ENCODE measurements at regions not wholly inside any gene's neighbourhood (a gene's known extent, or its start where the extent isn't known, plus 50 kb on each side); places are given as distances from the start of the nearest gene placed in this dataset.

GRCh38 chr2:220847589-220847988 lies 724.5 kb downstream of the EPHA4 start:
- Histone ChIP-seq H3T11ph (ENCODE audit: low read length) (no peak overlapping the region), H2BK20ac (ENCODE audit: low read depth, low read length, poor library complexity, severe bottlenecking) (no peak overlapping the region), H3K79me1 (ENCODE audit: insufficient read depth, low read depth, low read length, poor library complexity, severe bottlenecking) (no peaks in the 10 kb centered on the region), H3K23me2 (ENCODE audit: insufficient read length, low read depth, low read length, poor library complexity, severe bottlenecking) (no peaks in the 10 kb centered on the region), H3K4me2 (ENCODE audit: insufficient read depth, insufficient read length, low read length) (no peak overlapping the region), H3K4ac (ENCODE audit: low read depth, low read length) (no peak overlapping the region), H2BK5ac (ENCODE audit: insufficient read length, low read length) (no peak overlapping the region), H3K9me3 (ENCODE audit: control insufficient read depth, low read depth, low read length) (no peaks in the 10 kb centered on the region), H4K5ac (ENCODE audit: insufficient read length, low read depth, low read length) (no peak overlapping the region), H3K9ac (ENCODE audit: extremely low read depth, insufficient read length, low read length) (no peak overlapping the region), H3K27ac (ENCODE audit: insufficient read length, low read depth, low read length) (no peak overlapping the region), H4K8ac (replicated peaks; ENCODE audit: insufficient read length, low read depth, low read length) (no peak overlapping the region), H2BK15ac (ENCODE audit: low read depth, low read length) (no peak overlapping the region), H3K14ac (ENCODE audit: insufficient read depth, low read length) (no peak overlapping the region), H3K18ac (ENCODE audit: insufficient read length, low read depth, low read length) (no peak overlapping the region), H2BK120ac (ENCODE audit: low read depth, low read length, poor library complexity, severe bottlenecking) (no peak overlapping the region), H2AK5ac (ENCODE audit: insufficient read length, low read length) (no peak overlapping the region), H2AFZ (ENCODE audit: low read length) (no peak overlapping the region), H4K20me1 (ENCODE audit: control insufficient read depth, insufficient read depth, insufficient read length) (no peaks in the 10 kb centered on the region), H2BK12ac (ENCODE audit: insufficient read length, low read depth, low read length) (no peak overlapping the region), H3K56ac (ENCODE audit: insufficient read length, low read depth, low read length) (no peak overlapping the region), H3K23ac (ENCODE audit: insufficient read length, low read depth, low read length) (no peak overlapping the region), H4K91ac (ENCODE audit: insufficient read length, low read depth, low read length) (no peak overlapping the region), H3K27me3 (ENCODE audit: insufficient read depth, low read length) (no peaks in the 10 kb centered on the region), H3K4me1 (ENCODE audit: insufficient read depth, low read length) (no peaks in the 10 kb centered on the region), H3K79me2 (ENCODE audit: insufficient read depth, low read length) (no peaks in the 10 kb centered on the region)
- Mint-ChIP-seq H3K27ac (no peak overlapping the region), H3K9me3 (peaks cover 3 to 6% of the 10 kb centered on the region in 2 experiments; a peak in 4 of 5 replicates), H3K4me3 (no peak overlapping the region), H3K36me3 (ENCODE audit: insufficient read depth in 1 of 3, low read depth in 3 of 3) (peaks cover 0 to 11% (median 3%) of the 10 kb centered on the region in 3 experiments; a peak in 3 of 7 replicates), H3K4me1 (no peaks in the 10 kb centered on the region), H3K27me3 (ENCODE audit: low read depth) (no peaks in the 10 kb centered on the region)
- WGBS (ENCODE audit: extremely low coverage, insufficient read length, low lambda C conversion rate) = no CpG with 5 or more reads among the region's 4 CpGs
- DNase-seq = no peak
- no peak for TF ChIP-seq CTCF (conservative IDR thresholded peaks at IDR 0.05)
